Iris pigment epithelial cell (primary cell): ENCODE measurements at regions not wholly inside any gene's neighbourhood (a gene's known extent, or its start where the extent isn't known, plus 50 kb on each side); places are given as distances from the start of the nearest gene placed in this dataset.
"Not testable (repeated sequence)": the region's sequence is repeated elsewhere in the genome, so short reads cannot be mapped to it uniquely, and the experiment has no call there.

Source experiments
- DNase-seq: peaks from one replicate; pipeline ENCODE4 v3.0.0-alpha.2; 2011; ENCODE audit warnings: low read depth

DNA sequence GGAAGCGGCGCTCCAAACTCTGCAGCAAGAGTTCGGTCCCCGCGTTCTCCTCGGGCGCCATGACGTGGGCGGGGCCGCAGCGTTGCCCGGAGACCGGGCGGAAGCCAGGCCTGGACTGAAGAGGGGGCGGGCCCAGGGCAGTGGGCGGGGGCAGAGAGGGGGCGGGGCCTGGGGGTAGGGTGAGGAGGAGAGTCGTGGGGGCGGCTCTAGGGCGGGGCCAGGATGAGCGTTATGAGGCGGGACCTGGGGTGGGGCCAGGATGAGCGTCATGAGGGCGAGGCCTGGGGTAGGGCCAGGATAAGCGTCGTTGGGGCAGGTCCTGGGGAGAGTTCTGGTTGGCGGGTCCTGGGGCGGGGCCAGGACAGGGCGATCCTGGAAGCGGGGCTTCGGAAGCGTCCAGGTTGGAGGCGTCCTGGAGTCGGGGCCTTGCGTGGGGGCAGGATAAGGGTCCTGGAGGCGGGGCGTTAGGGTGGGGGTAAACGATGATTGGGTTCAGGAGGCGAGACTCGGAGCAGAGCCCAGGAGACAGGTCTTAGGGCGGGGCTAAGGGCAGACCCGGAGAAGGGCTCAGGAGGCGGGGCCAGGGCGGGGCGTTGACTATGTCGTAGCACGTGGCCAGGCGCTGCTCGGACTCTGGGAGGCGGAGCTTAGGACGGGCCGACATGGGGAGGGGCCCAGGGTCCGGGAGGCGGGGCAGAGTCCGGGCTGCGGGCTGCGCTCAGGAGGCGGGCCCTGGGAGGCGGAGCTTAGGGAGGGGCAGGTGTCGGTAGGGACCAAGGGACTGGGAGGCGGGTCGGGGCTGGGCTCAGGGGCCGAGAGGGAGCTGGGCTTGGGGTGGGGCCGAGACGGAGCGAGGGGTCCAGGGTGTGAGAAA, 131.1 kb upstream of the ALDH3B2 start:
- peak; percentile 97 for DNase-seq

DNA sequence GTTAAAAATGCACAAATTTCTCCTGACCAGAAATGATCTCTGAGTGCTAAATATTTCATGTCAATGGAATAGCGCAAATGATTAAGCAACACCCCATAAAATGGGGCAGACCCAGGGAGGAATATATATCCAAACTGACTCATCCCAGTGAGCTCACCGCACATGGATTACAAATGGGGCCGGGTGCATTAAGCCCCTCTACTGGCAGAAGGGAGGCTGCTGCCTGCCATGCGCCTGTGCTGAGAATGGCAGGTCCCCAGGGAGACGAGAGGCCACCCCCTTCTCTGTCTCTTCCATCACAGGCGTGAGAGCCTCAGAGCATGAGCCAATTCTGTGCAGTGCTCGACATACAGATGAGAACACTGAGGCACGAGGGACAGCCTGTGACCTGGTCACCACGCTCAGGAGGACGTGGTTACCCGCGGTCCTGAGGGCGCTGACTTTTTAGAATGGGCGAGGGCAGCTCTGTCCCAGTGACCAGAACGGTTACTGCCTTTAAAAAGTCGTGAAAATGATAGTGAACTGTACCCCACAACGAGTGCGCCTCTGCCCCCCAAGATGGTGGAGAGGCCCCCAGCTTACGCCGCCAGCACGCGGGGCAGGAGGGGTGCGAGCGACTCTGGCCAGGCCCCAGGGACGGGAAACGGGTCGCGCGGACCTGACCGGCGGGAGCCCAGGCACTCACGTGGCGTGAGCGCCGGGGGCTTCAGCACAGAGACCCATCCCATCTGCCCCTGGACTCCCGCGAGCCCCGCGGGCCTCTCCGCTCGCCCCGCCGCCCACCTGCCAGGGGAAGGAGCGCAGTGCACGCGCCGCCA, 130.2 kb upstream of the ALDH3B2 start:
- peak; percentile 75 for DNase-seq

DNA sequence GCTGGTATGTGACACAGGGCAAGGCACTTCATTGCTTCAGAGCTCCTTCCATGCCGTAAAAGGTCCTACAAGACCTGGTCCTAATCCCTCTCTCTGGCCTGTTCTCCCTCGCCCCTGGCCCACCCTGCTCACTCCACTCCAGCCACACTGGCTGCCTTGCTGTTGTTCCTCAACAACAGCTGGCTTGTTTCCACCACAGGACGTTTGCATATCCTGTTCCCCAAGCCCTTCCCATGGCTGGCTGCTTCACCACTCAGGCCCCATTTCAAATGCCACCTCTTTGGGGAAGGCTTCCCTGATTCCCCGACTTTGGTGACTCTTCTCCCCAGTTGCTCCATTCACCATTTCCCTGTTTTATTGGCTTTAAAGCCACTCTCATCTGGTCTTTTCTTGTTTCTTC, 129.1 kb upstream of the ALDH3B2 start:
- DNase-seq, result not testable (repeated sequence)

DNA sequence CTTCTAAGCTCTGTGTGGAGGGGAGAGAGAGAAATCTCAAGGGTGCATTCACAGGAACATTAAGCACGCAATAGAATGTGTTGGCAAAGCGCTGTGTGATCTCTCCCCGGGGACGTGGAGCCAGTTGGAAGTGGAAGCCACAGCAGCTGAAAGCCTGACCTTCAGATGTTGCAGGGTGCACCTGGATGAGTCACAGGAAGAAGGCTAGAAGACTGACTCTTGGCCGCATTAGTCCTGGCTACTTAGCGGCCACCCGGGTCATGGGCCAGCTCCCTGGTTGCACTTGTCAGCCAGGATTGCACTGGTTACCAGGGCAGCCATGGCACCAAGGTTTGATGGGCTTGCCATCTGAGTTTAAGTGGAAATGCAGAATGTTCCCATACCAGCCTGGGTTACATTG, 128.6 kb upstream of the ALDH3B2 start:
- not testable (repeated sequence) for DNase-seq

DNA sequence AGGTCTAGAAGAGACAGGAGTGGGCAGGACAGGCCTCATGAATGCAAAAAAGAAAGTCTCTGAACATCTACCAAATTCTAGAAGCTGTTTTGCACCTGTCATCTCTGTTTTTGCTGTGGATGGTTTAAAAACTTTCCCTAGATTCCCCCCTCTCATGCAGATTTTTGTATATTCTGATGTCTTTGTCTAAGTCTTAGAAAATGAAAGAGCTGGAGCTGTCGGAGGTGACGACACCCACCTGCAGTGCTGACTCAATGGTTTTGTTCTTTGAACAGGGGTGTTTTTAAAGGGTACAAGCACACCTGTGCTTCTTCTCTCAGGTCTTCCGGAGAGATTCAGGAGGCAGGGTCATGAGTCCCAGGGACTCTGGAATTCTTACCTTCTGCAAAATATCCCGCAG, 128.2 kb upstream of the ALDH3B2 start:
- not testable (repeated sequence) for DNase-seq

DNA sequence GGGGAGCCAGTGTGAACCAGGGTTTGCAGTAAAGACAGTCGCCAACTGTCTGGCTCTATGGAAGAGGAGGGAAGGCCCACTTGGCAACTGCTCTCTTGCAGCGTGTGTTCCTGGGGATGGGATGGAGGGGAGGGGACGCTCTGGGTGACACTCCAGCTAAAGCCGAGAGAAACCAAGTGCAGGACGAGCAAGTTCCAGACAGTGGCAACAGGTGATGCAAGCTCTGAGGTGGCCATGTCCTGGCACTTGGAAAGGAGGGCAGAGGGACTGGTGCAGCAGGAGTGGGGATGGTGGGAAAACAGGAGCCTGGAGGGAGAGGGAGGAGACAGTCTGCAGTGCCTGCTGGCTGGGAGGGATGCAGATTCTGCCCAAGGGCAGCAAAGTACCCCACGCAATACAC, 127.0 kb upstream of the ALDH3B2 start:
- not testable (repeated sequence) for DNase-seq

DNA sequence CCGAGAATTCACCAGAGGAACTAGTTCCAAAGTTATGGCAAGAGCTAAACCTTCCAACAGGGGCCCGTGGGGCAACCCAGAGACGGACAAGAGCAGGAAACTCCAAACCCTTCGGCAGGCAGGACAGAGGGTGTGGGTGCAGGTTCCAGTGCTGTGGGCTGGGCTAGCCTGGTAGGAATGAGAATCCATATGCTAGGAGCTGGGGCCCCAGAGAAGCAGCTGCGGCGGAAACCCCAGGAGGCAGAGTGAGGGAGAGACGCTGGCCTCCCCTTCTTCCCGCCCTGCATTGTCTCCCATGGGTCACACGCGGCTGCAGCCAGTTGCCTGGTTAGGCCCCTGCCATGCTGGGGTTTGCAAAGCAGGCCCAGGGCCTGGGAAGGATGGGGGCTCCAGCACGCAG, 126.2 kb upstream of the ALDH3B2 start:
- DNase-seq, result not testable (repeated sequence)

DNA sequence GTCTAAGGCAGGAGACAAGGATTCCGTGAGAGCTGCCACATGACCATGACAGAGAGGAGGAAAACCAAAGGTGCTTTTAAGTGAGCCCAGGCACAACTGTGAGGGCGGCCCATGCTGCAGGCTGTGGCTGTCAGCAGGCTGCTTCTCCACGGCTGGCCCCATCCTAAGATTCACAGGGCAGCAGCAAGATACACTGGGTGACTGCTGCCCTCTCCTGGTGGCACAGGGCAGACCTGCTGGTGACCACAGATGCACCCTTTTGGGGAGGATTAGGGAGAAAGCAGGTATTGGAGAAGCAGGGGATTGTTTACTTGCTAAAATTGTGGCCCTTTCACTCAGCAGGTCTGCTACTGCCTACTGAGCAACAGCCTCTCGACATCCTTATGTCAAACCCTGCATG, 125.4 kb upstream of the ALDH3B2 start:
- DNase-seq, result not testable (repeated sequence)

DNA sequence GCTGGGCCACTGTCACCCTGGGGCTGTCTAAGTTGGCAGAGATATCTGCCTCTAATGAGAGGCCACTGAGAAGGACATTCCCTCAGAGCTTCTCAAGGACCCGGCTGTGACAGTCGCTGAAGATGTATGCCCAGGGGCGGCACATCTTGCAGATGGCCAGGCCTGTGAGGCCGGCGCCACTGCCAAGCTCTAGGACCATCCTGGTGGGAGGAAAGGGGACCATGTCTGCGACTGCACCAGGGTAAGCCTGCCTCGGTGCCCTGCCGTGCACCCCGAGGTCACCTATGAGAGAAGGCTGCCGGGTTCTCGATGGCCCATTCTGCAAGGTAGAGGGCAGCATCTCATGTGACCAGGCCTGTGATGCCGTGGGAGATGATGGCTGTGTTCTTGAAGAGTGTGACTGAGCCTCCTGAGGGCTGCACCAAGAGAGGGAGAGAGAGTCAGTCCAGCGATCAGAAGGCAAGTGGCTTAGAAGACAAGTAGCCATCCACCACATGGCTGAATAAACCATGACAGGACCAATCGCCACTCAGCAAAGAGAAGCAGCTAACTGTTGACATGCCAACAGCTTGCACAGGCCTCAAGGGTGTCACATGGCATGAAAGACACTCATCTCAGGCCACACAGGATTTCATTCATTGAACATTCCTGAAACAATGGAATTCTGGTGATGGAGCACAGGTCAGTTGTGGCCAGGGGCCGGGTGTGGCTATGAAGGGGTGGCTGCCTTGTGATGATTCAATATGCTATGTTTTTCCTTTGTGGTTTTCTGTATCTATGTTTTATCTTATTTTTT, 123.5 kb upstream of the ALDH3B2 start:
- DNase-seq, result peak; percentile 50

DNA sequence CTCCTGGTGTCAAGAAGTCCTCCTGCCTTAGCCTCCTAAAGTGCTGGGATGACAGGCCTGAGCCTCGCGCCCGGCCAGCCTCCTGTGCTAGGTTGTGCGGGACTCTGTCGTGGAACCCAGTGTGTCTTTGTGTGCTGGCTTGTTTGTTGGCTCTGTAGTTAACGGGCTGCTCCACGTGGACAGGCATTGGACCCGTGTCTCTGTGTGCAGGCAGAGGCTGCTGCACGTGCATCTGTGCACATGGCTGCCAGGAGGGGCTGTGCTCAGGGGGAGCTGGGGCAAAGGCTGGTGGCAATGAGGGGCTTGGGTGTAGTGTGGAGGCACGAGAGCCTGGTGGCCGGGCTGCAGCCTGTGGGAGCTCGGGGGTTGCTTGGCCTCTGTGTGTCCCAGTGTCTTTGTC, 121.3 kb upstream of the ALDH3B2 start:
- no peak for DNase-seq

DNA sequence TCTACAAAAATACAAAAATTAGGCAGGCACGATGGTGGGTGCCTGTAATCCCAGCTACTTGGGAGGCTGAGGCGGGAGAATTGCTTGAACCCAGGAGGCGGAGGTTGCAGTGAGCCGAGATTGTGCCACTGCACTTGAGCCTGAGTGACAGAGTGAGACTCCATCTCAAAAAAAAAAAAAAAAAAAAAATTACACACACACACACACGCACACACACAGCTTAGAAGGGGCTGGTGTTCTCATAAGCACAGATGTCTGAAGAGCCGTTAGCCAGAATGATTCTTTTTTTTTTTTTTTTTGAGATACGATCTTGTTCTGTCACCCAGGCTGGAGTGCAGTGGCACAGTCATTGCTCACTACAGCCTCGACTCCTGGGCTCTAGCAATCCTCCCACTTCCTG, 119.3 kb upstream of the ALDH3B2 start:
- not testable (repeated sequence) for DNase-seq

DNA sequence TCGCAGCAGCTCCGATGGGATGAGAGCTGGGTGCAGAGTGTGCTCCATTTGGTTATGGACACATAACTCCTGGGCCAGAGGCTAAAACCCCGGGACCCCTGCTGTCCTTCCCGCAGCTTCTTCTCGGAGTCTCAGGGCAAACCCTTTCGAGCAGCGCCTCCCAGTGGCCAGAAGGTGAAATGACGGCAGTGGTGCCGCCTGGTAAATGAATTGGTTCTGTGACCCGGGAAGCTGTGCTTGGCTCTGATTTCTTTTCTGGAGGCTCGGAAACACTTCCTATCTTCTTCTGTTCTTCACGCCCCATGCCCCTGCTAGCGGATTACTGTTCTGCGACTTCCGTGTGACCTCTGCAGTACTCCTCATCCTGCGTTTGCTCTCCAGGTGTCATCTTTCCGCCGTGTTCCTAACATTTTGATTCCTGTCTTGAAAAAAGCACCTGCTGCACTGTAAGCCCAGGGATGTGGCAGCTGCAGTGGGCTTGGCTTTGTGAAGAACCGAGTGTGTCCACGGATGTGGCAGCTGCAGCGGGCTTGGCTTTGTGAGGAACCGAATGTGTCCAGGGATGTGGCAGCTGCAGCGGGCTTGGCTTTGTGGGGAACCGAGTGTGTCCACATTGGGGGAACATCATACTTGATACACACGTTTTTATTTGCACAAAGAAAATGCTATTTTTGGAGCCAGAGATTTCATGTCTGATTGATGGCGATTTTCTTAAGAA, 118.0 kb upstream of the ALDH3B2 start:
- not testable (repeated sequence) for DNase-seq

DNA sequence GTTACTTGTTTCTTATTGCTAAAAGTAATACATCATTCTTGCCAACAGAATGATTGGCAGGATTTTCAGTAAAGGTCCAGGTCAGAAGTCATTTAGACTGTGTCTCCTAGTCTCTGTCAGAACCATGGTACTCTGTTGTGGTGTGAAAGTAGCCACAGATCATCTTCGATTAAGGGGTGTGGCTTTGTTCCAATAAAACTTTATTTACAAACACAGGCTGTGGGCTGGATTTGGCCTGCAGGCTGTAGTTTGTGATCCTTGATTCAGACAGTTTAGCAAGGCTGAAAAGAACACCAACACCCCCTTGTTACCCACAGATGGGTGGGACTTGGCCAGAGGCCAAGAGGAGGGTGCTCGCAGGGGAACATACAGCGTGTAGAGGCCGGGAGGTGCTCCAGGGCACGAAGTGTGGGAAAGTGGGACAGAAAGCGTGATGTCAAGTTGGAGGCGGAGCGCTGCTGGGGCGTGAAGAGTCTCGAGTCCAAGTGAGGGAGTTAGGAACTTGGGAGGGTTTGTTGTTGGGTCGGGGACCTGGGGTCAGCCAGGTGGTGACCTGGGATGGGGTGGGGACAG, 117.3 kb upstream of the ALDH3B2 start:
- DNase-seq, result not testable (repeated sequence)

DNA sequence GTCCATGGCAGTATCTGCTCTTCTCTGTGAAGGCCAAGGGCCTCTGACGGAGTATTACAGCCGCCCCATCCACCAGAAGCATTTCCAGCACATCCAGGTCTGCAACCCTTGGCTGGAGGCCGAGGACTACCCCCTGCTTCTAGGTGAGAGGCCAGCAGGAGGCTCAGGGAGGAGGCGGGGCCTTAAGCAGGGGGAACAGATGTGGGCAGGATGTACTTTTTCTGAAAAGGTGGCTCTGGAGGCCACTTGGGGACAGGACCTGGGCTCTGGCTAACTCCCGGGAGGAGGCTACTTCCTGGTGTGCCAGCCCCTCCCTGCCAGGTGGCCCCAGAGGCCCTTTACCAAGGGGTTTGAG, 113.9 kb upstream of the ALDH3B2 start:
- not testable (repeated sequence) for DNase-seq

DNA sequence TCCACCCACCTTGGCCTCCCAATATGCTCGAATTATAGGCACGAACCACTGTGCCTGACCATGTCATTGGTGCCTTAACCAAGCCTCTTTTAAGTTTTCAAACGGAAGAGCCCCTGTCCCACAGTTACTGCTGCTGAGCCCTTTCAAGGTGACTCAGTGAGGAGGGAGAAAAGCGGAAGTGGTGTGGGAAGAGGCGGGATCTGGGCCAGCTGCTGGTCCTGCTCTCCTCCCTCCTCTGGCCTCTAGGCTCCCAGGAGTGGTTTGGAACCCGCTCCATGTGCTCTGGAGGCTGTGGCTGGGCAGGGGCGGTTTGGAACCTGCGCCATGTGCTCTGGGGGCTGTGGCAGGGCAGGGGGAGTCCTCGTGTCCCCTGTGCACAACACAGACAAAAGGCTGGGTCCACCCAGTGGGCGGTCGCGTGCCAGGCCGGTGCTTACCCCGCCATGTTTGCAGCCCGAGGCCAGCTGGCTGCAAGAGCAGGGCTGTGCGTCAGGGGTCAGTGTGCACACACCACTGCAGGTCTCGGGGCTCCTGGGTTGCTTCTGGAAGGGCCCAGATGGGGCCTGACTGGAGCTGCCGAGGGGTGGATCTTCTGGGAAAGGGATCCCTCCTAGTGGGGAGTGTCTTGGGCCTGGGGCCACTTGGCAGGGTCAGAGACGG, 113.4 kb upstream of the ALDH3B2 start:
- not testable (repeated sequence) for DNase-seq

DNA sequence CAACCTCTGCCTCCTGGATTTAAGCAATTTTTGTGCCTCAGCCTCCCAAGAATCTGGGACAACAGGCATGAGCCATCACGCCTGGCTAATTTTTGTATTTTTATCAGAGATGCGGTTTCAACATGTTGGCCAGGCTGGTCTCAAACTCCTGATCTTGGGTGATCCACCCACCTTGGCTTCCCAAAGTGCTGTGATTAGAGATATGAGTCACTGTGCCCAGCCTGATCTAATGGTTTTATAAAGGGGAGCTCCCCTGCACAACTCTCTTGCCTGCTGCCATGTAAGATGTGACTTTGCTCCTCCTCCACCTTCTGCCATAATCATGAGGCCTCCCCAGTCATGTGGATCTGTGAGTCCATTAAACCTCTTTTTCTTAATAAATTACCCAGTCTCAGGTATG, 107.5 kb upstream of the ALDH3B2 start:
- not testable (repeated sequence) for DNase-seq

DNA sequence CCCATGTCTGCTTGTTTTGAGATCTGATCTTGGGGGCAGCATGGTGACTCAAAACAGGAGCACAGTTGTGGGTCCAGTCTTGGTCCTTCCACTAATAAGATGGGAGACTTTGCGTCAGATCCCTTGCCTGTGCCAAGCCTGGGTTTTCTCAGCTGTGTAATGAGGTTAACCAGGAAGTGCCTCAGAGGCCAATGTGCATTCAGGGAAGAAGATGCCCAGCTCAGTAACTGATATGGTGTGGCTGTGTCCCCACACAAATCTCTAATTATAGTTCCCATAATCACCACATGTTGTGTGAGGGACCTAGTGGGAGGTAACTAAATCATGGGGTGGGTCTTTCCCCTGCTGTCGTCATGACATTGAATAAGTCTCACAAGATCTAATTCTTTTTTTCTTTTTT, 107.1 kb upstream of the ALDH3B2 start:
- DNase-seq, result not testable (repeated sequence)

DNA sequence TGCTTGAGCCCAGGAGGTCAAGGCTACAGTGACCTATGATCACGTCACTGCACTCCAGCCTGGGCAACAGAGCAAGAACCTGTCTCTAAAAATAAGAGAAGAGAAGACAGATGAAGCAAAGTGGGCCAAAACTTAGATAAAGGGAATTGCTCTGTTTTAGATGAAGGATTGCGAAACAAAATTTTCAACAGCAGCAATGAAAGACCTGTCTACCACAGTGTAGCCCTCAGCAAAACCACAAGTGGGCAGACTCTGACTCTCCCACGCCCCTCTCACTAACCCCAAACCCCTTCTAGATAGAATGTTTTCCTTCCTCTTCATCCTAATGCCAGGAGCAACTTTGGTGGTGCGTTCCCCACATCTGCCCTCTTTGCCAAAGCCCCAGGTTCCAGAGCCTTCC, 105.6 kb upstream of the ALDH3B2 start:
- DNase-seq, result no peak

DNA sequence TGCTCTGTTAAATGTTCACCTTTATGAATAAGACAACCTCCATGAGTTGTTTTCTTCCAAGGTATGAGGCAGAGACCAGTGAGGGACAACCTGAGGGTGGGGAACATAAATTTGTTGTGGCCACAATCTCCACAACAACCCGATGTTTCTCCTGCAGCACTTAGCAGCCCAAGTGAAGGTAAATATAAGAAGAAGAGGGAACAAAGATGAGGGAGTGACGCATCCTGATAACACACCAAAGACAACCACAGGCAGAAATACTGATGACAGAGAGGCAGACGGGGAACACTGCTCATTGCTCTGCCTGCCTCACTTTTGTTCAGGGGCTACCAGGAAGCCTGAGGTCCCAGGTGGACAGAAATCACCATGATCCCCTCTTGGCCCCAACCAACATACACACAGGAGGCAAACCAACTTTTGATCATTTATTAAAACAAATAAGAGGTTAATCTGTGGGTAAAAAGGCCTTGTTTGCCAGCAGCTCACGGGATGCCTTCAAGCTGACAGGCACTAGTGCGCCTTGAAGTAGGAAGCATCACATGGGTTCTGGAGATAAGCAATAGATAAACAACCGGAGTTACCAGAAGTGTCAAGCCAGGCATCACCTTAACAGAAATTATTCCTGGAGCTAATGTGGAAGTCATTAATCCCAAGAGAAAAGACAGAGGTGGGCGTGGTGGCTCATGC, 104.9 kb upstream of the ALDH3B2 start:
- DNase-seq, result not testable (repeated sequence)

DNA sequence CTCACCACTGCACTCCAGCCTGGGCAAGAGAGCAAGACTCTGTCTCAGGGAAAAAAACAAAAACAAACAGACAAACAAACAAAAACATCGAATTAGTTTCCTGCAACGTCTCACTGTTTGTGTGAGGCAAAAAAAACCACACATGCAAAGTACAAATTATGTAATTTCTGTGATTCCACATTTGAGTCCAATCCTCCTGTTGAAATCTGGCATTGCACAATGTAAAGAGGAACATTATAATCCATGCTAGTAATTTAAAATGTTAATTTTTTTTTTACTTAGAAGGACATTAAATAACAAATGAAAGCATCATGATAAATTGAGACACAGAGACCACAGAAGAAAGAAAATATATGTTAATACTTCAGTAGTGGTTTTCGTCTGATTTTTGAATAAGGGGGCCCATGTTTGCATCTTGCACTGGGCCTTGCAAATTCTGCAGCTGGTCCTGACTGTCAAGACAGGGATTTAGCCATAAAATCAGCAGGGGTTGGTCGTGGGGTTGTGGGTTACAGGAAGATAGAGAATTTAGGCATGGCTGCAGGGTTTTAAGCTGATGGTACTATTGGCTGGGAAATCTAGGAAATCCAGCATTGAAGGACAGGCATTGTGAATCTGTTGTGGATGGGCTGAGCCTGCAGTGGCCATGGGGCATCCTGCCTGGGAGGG, 102.6 kb upstream of the ALDH3B2 start:
- no peak for DNase-seq
